Activated CD8-positive, alpha-beta memory T cell treated with anti-CD3 and anti-CD28 coated beads for 4 hours (primary cell): ENCODE measurements at regions not wholly inside any gene's neighbourhood (a gene's known extent, or its start where the extent isn't known, plus 50 kb on each side); places are given as distances from the start of the nearest gene placed in this dataset.

Source experiments
- DNase-seq, 2 donors: peaks; one replicate each; pipeline ENCODE4 v3.0.0-alpha.2; 2020; ENCODE audit warnings: low read depth in 2 of 2

DNA sequence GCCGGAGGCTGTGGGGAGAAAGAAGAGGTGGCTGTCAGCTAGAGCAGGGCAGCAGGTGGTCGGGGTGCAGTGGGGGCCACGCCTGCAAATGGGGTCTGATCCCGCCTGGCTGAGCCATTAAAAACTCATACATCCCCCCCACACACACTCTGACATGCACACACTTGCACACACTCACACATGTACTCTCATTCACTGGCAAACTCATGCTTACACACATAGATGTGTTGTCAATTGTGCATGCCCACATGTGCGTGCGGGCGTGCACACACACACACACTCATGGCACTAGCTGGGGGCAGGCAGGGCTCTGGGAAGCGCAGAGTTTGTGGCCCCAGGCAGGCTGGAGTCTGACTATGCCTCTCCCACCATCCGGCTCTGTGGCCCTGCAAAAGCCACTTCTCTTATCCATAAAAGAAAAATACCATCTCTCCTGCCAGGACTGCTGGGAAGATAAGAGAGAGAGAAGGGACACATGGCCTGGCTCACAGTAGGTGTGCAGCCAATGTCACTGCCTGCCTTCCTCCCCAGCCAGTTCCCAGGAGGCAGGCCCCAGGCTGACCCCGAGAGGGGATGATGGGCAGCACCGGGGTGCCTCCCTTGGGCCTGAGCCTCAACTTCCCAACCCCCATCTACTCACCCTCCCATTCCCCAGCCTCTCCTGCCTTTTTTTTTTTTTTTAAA, 163.5 kb upstream of the LINGO1 start:
- no peak for DNase-seq

DNA sequence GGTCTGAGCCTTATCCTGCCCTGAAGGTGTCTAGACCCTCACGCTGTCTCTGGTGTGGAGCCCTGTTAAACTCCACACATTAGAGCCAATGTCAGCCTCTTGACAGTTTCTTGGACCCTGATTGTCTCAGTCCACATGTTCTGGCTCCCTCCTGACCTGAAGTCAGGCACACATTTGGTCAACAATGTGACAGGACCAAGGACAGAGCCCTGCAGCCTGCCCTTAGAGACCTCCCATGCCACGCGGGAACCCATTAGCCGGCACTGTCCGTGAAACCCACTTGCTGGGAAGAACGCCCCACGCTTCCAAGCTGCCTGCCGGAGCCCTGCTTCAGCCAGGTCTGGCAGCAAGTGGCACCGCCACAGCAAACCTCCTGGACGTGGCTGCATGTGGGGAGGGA, 162.7 kb upstream of the LINGO1 start:
- DNase-seq = no peak

DNA sequence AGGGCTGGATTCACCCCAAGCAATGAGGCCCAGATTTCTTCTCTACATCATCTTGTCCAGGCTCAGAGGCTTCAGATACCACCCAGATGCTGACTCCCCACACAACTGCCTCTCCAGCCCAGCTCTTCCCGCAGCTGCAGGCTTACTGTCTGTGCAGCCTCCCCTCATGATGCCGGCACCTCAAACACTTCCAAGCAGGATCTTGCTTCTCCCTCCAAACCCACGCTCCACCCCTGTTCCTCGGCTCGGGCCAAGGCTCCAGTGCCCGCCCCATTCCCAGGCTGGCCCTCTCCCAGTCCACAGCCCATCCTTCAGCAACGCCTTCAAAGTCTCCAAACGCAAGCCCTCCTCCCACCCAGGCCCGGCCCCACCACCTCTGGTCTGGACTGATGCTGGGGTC, 159.2 kb upstream of the LINGO1 start:
- DNase-seq = no peak

DNA sequence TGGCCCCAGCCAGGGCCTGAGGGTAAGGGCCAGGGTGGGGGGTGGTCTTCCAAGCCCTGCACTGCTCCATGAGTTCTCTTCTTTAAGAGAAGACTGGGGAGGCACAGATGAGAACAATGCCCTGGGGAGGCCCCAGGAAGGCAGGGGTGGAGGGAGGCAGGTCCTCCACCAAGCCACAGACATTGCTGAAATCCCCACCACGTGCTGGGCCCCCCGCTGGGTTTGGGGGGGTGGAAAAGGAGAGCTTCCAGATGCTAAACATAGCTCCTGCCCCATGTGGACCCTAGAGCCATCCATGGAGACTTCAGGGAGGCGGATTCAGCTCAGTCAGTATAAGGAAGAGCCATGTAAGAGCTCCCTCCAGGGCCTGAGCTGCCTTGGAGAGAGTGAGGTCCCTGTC, 157.8 kb upstream of the LINGO1 start:
- DNase-seq = no peak

DNA sequence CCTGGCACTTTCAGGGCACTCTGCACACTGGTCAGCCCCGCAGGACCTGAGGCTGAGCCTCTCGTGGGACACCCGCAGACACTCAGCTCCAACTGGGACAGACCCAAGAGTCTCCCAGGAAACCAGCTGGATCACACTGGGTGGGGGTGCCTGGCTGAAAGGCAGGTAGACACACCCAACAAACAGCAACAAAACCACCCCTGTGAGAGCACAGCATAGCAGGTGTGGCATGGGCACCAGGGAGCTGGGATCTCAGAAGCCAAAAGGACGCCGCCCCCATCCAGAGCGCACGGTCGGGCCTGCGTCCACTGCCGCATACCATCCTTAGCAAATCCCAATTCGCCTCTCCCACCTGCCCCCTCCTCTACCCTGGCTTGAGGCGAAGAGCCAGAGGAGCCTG, 154.2 kb upstream of the LINGO1 start:
- DNase-seq = no peak

DNA sequence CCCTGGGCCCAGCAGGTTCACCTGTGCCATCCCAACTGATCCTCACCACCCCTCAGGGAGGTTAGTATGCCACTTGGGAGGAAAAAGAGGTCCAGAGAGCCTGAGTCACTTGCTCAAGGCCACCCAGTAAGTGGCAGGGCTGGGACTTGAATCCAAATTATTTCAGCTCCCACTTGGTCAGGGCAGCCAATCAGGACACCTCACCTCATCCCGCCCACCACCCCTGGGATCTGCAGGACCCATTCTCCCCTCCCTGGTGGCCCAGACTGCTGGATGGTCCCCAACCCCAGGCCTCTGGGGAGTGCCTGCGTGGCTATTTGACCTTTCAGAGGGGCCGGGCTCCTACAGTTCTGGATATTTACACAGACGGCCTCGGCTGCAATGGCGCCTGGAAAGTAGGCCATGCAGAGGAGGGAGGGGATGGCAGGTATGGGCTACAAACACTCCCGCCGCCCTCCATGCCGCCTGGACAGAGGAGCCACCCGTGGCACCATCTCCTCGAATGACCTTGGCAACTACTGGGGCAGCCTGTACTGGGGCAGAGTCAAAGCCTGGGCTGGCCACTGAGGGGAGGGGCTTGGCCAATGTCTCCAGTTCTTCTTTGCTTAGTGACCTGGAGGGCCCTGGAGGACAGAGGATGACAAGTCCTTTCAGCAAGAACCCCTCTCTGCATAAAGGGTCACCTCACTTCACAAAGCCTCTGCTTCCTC, 153.6 kb upstream of the LINGO1 start:
- DNase-seq = no peak

DNA sequence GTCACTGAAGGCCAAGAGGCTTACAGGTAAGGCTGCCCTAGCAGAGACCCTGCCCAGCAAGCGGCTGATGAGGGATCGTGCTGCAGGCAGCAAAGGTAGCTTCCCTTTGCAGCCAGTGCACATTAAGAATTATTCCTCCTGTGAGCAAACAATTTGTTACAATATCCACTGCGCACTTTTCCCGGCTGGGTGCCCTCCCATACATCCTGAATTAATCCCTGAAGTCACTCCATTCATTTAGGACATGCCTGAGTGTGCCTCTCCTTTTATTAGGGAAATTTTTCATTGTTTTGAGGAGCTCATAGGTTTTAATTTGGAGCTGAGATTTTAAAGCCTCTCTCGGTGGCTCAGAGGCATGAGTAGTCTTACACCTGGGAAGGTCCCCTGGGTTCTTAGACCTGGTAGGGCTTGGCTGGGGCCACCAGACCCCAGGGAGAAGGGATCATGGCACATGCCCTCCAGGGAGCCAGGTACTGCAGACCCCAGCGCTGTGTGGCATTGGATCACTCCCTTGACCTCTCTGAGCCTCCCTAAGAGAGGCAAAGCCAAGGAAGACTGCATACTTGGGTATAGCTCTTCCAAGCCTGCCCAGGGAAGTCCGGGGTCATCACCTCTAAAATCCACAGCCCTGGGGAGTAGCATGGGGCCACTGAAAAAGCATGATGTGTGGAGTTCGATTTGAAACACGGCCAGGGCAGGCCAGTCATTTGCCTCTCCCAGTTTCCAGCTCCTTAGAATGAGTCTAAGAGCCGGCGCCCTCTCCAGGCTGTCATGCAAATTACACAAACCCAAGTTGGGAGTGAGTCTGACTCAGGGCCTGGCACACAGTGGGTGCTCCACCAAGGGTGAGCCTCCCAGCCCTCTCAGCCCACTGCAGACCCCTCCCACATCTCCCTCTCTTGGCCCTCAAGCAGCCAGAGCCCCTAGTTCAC, 151.9 kb upstream of the LINGO1 start:
- DNase-seq = no peak

- DNase-seq = no peak
Observed at GRCh38 chr15:77783636-77784035, 150.9 kb upstream of the LINGO1 start.

DNA sequence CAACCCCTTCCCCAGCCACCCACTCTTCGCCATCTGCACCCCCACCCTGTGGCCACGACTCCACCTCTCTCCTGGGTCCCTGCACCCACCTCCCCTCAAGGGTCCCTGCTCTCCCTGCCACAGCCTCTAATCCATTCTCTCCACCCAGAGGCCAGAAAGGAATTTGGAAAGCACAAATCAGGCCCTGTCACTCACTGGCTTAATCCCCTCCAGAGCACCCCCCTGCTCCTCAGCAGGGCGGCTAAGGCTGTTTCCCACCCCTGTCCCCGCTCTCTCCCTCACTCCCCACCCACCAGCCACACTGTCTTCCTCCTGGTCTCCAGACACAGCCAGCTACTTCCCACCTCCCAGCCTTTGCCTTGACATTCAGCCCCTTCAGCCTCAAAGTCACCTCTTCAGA, 150.0 kb upstream of the LINGO1 start:
- DNase-seq = no peak

DNA sequence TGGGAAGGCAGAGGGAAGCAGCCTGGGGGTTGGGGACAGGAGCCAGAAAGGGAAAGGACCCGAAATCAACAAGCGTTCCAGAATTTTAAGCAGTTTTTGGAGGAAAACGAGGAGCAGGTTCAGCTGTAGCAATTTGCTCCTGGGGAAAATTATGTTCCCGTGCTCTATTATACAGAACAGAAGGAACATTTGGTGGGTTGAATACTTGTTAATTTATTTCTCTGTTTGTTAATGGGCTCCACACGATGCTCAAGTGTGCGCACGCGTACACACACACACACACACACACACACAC, 149.2 kb upstream of the LINGO1 start:
- no peak for DNase-seq

DNA sequence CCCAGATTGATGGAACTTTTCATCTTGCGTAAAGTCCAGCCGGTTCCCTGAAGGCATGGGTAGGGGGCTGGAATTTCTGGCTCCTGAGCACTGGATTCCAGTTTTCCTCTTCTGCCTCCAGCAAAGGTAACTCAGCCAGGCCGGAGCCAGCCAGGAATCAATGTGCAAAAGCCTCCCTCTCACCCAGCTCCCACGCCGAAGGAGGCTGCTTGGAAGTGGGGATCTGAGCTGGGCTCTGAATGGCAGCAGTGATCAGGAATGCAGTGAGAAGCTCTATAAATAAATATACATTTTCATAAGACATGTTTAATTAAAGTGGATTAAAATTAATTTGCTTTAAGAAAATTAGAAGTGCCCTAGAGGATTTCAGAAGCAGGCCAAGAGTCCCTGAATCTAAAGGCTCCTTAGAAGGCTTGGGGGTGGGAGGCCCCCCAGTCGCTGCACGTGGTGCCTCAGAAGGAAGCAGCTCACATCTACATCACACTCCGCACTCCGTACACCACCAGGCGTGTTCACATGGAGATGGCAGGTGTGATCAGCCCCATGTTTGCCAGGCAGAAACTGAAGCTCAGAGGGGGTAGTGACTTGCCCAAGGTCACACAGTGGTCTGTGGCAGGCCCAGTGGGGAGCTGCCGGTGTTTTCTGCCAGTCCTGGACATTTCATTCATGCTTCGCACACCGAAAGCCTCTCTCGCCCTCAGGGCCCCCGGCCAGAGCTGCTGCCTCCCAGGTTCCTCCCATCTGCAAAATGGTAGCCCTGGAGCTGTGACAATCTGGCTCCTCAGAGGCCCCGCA, 148.6 kb upstream of the LINGO1 start:
- no peak for DNase-seq

- DNase-seq = no peak
Observed at GRCh38 chr15:77778802-77779201, 146.1 kb upstream of the LINGO1 start.

GRCh38 chr15:77775837-77776236, 143.1 kb upstream of the LINGO1 start:
- no peak for DNase-seq

GRCh38 chr15:77775373-77775772, 142.7 kb upstream of the LINGO1 start:
- DNase-seq = no peak

DNA sequence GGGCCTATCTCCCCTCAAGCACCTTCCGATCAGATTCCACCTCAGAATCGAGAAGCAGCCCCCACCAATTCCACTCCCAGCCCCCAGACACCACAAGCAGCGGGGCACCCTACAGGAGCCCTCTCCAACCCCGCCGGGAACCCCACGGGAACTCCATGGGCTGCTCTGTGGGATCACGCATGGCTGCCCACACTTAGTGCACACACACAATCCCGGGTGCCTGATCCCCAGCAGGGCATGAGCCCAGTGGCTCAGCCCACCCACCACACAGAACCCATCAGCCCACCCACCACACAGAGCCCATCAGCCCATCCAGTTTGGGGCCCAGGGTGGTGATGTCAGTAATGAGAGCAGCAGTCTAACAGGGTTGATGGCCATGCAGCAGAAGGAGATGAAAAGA, 141.6 kb upstream of the LINGO1 start:
- no peak for DNase-seq

GRCh38 chr15:77773903-77774302, 141.2 kb upstream of the LINGO1 start:
- DNase-seq = no peak

DNA sequence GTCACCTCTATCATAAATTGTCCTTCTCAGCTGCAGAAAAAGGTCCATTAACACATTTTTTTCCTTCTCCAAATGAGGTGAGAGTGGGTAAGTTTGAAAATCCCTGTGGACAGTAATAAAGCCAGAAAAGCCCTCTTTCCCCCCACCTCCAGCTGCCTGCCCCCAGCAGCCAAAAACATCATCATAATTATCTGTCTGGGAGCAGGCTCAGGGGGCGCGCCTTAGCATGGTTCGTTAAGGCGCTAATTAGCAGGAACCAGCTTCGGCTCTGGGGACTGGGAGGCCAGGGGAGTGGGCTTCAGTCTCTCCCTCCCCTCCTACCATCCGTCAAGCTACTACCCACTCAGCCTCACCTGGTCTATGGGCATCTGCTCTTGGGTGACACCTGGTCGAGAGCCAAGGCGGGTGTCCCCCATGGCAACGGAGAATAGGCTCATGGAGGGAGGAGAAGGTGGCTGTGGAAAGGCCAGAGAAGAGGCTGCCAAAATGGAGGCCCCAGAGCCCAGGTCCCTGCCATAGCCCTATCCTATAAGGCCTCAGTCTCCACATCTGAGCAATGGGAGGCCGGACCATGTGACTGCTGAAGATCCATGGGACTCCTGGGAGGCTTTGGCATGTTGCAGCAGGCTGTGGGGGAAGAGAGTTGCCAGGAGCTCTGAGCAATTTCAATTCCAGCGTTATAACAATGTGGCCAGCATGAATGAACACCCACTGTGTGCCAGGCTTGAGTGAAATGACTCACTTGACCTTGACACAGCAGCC, 140.1 kb upstream of the LINGO1 start:
- no peak for DNase-seq

GRCh38 chr15:77771616-77772015, 138.9 kb upstream of the LINGO1 start:
- no peak for DNase-seq

DNA sequence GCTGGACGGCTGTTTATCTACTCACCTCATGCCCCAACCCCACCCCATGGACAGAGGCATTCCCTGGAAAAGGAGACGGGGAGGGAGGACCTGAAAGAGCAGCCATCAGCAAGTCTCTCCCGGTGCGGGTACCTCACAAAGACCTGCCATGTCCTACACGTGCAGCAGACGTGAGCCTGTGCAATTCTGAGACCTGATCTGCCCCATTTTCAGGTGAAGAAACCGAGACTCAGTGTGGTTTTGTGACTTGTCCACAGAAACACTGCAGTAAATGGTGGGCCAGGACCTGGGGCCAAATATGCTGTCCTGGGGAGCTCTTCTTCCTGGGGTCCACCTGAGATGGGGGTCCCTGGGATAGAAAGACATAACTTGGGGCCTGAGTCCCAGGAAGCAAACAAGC, 137.0 kb upstream of the LINGO1 start:
- DNase-seq = no peak

- DNase-seq = no peak
Observed at GRCh38 chr15:77768521-77769078, 135.9 kb upstream of the LINGO1 start.

DNA sequence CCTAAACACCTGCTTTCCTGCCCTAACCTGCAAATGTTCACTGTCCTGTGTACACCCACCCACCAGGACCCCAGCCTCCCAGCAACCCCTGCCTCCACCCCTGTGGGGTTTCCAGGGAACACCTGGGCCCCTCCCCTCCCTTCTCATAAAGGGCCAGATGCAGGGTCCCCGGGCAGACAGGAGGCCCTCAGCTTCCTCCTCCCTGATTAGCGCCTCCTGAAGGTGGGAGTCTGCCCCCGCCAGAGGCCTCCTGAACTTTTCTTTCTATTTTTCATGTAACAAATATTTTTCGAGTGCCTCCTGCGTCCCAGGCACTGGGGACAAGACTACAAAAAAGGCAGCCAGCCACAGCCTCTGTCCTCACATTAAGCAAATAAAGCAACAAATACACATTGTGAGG, 135.4 kb upstream of the LINGO1 start:
- DNase-seq = no peak
